AG10803 (cell line): ENCODE measurements at regions not wholly inside any gene's neighbourhood (a gene's known extent, or its start where the extent isn't known, plus 50 kb on each side); places are given as distances from the start of the nearest gene placed in this dataset.

ENCODE experiments used
- DNase-seq: peaks from one replicate; pipeline ENCODE4 v3.0.0; 2010; ENCODE audit warnings: low read depth
- H3K4me3 ChIP-seq: 2 replicates; pipeline ENCODE4 v1.5.1; 2011; ENCODE audit warnings: mild to moderate bottlenecking, low read length, control low read depth
- CTCF ChIP-seq: conservative IDR thresholded peaks from 2 replicates; pipeline ENCODE4 v1.5.1; 2011; ENCODE audit warnings: mild to moderate bottlenecking, low read length, control low read depth, inconsistent platforms

- no peak for DNase-seq
- TF ChIP-seq CTCF = no peak
- no peak overlapping the region for H3K4me3 ChIP-seq
Measured at GRCh38 chr11:19651028-19651427, 61.6 kb upstream of the NAV2 start.

- no peak overlapping the region for H3K4me3 ChIP-seq
- no peak for TF ChIP-seq CTCF
- no peak for DNase-seq
Measured at GRCh38 chr11:19650467-19650866, 62.2 kb upstream of the NAV2 start.

GRCh38 chr11:19649751-19650150, 62.9 kb upstream of the NAV2 start:
- H3K4me3 ChIP-seq = no peak overlapping the region
- no peak for DNase-seq
- no peak for TF ChIP-seq CTCF

- H3K4me3 ChIP-seq = no peak overlapping the region
- DNase-seq = no peak
- TF ChIP-seq CTCF = no peak
Measured at GRCh38 chr11:19648321-19648720, 64.3 kb upstream of the NAV2 start.

- no peak for DNase-seq
- H3K4me3 ChIP-seq = no peak overlapping the region
- TF ChIP-seq CTCF = no peak
Measured at GRCh38 chr11:19647816-19648215, 64.8 kb upstream of the NAV2 start.

- DNase-seq = peak; percentile 99
- H3K4me3 ChIP-seq = no peak overlapping the region
- peak; percentile 35 for TF ChIP-seq CTCF
Measured at GRCh38 chr11:19646921-19647320, 65.7 kb upstream of the NAV2 start.

GRCh38 chr11:19646308-19646707, 66.3 kb upstream of the NAV2 start:
- TF ChIP-seq CTCF = no peak
- no peak overlapping the region for H3K4me3 ChIP-seq
- peak; percentile 71 for DNase-seq
